Testis (tissue), 2 donors: ENCODE measurements at regions not wholly inside any gene's neighbourhood (a gene's known extent, or its start where the extent isn't known, plus 50 kb on each side); places are given as distances from the start of the nearest gene placed in this dataset.

Experiments
- DNase-seq: peaks from one replicate; pipeline ENCODE4 v3.0.0-alpha.2; 2019
- H3K27ac ChIP-seq, 2 donors: fragments of 200-600 bp; sonication (generic); one replicate each; pipeline ENCODE4 v1.5.1; 2019
- H3K27me3 ChIP-seq: fragments of 200-600 bp; sonication (generic); one replicate; pipeline ENCODE4 v1.5.1; 2019
- H3K36me3 ChIP-seq: fragments of 200-600 bp; sonication (generic); one replicate; pipeline ENCODE4 v1.5.1; 2017; ENCODE audit warnings: low read depth; ENCODE audit errors: missing control alignments
- H3K4me1 ChIP-seq: fragments of 200-600 bp; sonication (generic); one replicate; pipeline ENCODE4 v1.5.1; 2019
- H3K4me3 ChIP-seq, 2 donors: fragments of 200-600 bp; sonication (generic); one replicate each; pipeline ENCODE4 v1.5.1; 2017 to 2019
- H3K9me3 ChIP-seq: fragments of 200-600 bp; sonication (generic); one replicate; pipeline ENCODE4 v1.5.1; 2017
- POLR2A ChIP-seq: fragments of 450-650 bp; IDR thresholded peaks from one replicate; pipeline ENCODE4 v1.6.1; 2017; ENCODE audit warnings: antibody characterized with exemption, mild to moderate bottlenecking, moderate library complexity
- WGBS, 2 donors: methylation state at CpG; one replicate each; pipeline ENCODE4 v1.1.5; 2018; 5-methylcytosine and 5-hydroxymethylcytosine counted together
- intact Hi-C: fragments of 100-400 bp; cut with DNase I; formaldehyde crosslinking; loops from one replicate; pipeline ENCODE4 v1.15.1; 2023; ENCODE audit warnings: low total_unique reads
- TF ChIP-seq, protein P1 (sequence below), 3 experiments: fragments of 450-650 bp in 2 of 3; fragments of 200-600 bp in 1 of 3; sonication (generic) in 1 of 3; IDR thresholded peaks; one replicate each; pipeline ENCODE4 v1.5.1; 2016 to 2019; ENCODE audit warnings: antibody characterized with exemption in 3 of 3, mild to moderate bottlenecking in 2 of 3, moderate library complexity in 1 of 3

DNA sequence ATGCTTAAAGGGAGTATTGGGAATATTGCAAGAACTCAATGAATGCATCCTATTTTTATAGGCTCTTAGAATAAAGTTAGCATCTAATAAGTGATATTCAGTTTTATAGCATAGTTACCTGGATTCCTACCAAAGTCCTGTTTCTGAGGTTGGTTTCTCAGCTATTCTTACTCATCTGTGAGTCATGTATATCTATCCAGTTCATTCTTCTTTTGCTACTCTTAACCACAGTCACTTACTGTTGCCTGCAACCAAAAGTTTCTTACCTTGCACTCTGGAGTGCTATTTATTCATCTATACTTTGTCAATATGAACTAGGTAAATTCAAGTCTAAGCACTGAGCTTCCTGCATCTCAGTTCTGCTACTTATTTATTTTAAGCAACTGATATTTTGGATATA is 322.5 kb downstream of the HS3ST1 start:
- Histone ChIP-seq H3K27ac (no peak overlapping the region), H3K36me3 (no peaks in the 10 kb centered on the region), H3K27me3 (no peaks in the 10 kb centered on the region), H3K9me3 (no peaks in the 10 kb centered on the region), H3K4me3 (no peak overlapping the region), H3K4me1 (no peaks in the 10 kb centered on the region)
- intact Hi-C loops, result no loop called here
- no peak for TF ChIP-seq POLR2A
- TF ChIP-seq, protein P1, sequence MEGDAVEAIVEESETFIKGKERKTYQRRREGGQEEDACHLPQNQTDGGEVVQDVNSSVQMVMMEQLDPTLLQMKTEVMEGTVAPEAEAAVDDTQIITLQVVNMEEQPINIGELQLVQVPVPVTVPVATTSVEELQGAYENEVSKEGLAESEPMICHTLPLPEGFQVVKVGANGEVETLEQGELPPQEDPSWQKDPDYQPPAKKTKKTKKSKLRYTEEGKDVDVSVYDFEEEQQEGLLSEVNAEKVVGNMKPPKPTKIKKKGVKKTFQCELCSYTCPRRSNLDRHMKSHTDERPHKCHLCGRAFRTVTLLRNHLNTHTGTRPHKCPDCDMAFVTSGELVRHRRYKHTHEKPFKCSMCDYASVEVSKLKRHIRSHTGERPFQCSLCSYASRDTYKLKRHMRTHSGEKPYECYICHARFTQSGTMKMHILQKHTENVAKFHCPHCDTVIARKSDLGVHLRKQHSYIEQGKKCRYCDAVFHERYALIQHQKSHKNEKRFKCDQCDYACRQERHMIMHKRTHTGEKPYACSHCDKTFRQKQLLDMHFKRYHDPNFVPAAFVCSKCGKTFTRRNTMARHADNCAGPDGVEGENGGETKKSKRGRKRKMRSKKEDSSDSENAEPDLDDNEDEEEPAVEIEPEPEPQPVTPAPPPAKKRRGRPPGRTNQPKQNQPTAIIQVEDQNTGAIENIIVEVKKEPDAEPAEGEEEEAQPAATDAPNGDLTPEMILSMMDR (IDR thresholded peaks at IDR 0.05), result no peak
- no peak for DNase-seq

DNA sequence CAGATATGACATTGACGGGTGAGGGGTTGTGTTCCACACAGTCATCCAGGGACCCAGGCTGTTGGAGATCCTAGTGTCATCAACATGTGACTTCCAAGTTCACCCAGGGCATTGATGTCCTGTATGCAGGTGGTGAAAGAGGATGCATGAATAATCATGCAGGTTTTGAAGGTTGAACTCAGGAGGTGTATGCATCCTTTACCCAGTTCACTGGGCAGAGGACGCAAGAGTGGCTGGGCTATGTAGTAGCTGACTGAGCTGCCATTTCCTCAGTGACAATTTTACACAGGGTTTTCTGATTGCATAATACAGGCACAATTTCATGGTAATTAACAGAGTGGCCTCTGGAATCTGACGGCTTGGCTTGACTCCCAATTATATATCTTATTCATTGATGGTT is 323.0 kb downstream of the HS3ST1 start:
- TF ChIP-seq POLR2A, result no peak
- TF ChIP-seq, protein P1 (IDR thresholded peaks at IDR 0.05), result no peak

GRCh38 chr4:11098461-11098860 is 330.2 kb downstream of the HS3ST1 start:
- H3K4me1 ChIP-seq, result no peaks in the 10 kb centered on the region
- intact Hi-C loops, result no loop called here
- H3K27me3 ChIP-seq, result no peaks in the 10 kb centered on the region
- no peak for TF ChIP-seq POLR2A
- TF ChIP-seq, protein P1 (IDR thresholded peaks at IDR 0.05), result no peak
- H3K4me3 ChIP-seq, result no peak overlapping the region
- H3K27ac ChIP-seq, result no peak overlapping the region
- H3K36me3 ChIP-seq, result no peaks in the 10 kb centered on the region
- DNase-seq, result no peak
- 87 to 92% methylated on average over 3 of the region's 3 CpGs for WGBS, 2 donors
- H3K9me3 ChIP-seq, result no peaks in the 10 kb centered on the region

More for the DNA sequence above, 323.0 kb downstream of the HS3ST1 start:
- Histone ChIP-seq H3K27ac (no peak overlapping the region), H3K9me3 (no peaks in the 10 kb centered on the region), H3K27me3 (no peaks in the 10 kb centered on the region), H3K36me3 (no peaks in the 10 kb centered on the region), H3K4me3 (no peak overlapping the region), H3K4me1 (no peaks in the 10 kb centered on the region)
- DNase-seq, result no peak
- intact Hi-C loops, result no loop called here
- 62 to 85% methylated on average over 3 of the region's 3 CpGs for WGBS, 2 donors

GRCh38 chr4:11097725-11098124 is 331.0 kb downstream of the HS3ST1 start:
- no peaks in the 10 kb centered on the region for H3K27me3 ChIP-seq
- WGBS, 2 donors, result 95 to 97% methylated on average over 2 of the region's 2 CpGs
- H3K27ac ChIP-seq, result no peak overlapping the region
- intact Hi-C loops, result no loop called here
- DNase-seq, result no peak
- no peaks in the 10 kb centered on the region for H3K4me1 ChIP-seq
- no peak for TF ChIP-seq POLR2A
- TF ChIP-seq, protein P1 (IDR thresholded peaks at IDR 0.05), result no peak
- no peak overlapping the region for H3K4me3 ChIP-seq
- H3K36me3 ChIP-seq, result no peaks in the 10 kb centered on the region
- H3K9me3 ChIP-seq, result no peaks in the 10 kb centered on the region

- H3K27me3 ChIP-seq, result no peaks in the 10 kb centered on the region
- no peaks in the 10 kb centered on the region for H3K36me3 ChIP-seq
- H3K4me3 ChIP-seq, result no peak overlapping the region
- no peak overlapping the region for H3K27ac ChIP-seq
- intact Hi-C loops, result no loop called here
- TF ChIP-seq, protein P1 (IDR thresholded peaks at IDR 0.05), result no peak
- no peak for TF ChIP-seq POLR2A
- no peak for DNase-seq
- no peaks in the 10 kb centered on the region for H3K9me3 ChIP-seq
- H3K4me1 ChIP-seq, result no peaks in the 10 kb centered on the region
Observed at GRCh38 chr4:11081006-11081405, 347.7 kb downstream of the HS3ST1 start.
